HCT116 (cell line): ENCODE measurements at regions not wholly inside any gene's neighbourhood (a gene's known extent, or its start where the extent isn't known, plus 50 kb on each side); places are given as distances from the start of the nearest gene placed in this dataset.

Source experiments
- CBX3 ChIP-seq: IDR thresholded peaks from 2 replicates; pipeline ENCODE4 v1.6.1; 2012; ENCODE audit warnings: low read depth
- EZH2 ChIP-seq: fragments of 200-600 bp; sonication (generic); IDR thresholded peaks from 2 replicates; pipeline ENCODE4 v1.6.1; 2017; ENCODE audit warnings: antibody characterized with exemption, mixed run types
- FOSL1 ChIP-seq: IDR thresholded peaks from 2 replicates; pipeline ENCODE4 v1.6.1; 2012; ENCODE audit warnings: low read depth
- POLR2A ChIP-seq: IDR thresholded peaks from 2 replicates; pipeline ENCODE4 v1.7.0; 2011; ENCODE audit warnings: borderline replicate concordance; ENCODE audit not compliant: insufficient read depth, insufficient read length; ENCODE audit errors: extremely low read depth
- SIN3A ChIP-seq: IDR thresholded peaks from 2 replicates; pipeline ENCODE4 v1.6.1; 2012; ENCODE audit warnings: low read depth
- ZNF274 ChIP-seq: fragments of 200-500 bp; sonication (Bioruptor generic); IDR thresholded peaks from 2 replicates; pipeline ENCODE4 v1.6.1; 2014; ENCODE audit warnings: mild to moderate bottlenecking, low read depth, low read length, inconsistent platforms
- TF ChIP-seq, protein P1 (sequence below): IDR thresholded peaks from 2 replicates; pipeline ENCODE4 v1.6.1; 2012
- TF ChIP-seq, protein P2 (sequence below), 3 experiments: fragments of 200-600 bp in 1 of 3; sonication (generic) in 1 of 3; IDR thresholded peaks in 2 of 3; conservative IDR thresholded peaks in 1 of 3; 2 replicates each; pipeline ENCODE4 v1.5.1; 2012 to 2017; ENCODE audit warnings: low read depth in 2 of 3, low read length in 2 of 3, antibody characterized with exemption in 1 of 3, borderline replicate concordance in 1 of 3, control low read depth in 1 of 3, mild to moderate bottlenecking in 1 of 3, mixed read lengths in 1 of 3, mixed run types in 1 of 3, moderate library complexity in 1 of 3; ENCODE audit not compliant: insufficient read depth in 1 of 3

- TF ChIP-seq, protein P1, sequence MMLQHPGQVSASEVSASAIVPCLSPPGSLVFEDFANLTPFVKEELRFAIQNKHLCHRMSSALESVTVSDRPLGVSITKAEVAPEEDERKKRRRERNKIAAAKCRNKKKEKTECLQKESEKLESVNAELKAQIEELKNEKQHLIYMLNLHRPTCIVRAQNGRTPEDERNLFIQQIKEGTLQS = no peak
- TF ChIP-seq, protein P2, sequence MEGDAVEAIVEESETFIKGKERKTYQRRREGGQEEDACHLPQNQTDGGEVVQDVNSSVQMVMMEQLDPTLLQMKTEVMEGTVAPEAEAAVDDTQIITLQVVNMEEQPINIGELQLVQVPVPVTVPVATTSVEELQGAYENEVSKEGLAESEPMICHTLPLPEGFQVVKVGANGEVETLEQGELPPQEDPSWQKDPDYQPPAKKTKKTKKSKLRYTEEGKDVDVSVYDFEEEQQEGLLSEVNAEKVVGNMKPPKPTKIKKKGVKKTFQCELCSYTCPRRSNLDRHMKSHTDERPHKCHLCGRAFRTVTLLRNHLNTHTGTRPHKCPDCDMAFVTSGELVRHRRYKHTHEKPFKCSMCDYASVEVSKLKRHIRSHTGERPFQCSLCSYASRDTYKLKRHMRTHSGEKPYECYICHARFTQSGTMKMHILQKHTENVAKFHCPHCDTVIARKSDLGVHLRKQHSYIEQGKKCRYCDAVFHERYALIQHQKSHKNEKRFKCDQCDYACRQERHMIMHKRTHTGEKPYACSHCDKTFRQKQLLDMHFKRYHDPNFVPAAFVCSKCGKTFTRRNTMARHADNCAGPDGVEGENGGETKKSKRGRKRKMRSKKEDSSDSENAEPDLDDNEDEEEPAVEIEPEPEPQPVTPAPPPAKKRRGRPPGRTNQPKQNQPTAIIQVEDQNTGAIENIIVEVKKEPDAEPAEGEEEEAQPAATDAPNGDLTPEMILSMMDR (IDR thresholded peaks at IDR 0.05 in 2 of 3, conservative IDR thresholded peaks at IDR 0.05 in 1 of 3; ENCODE audit: borderline replicate concordance in 1 of 3, insufficient read depth in 1 of 3, low read depth in 2 of 3, low read length in 2 of 3) = no peak
- no peak for TF ChIP-seq FOSL1
- TF ChIP-seq ZNF274 = no peak
- TF ChIP-seq POLR2A = no peak
- TF ChIP-seq SIN3A = no peak
- TF ChIP-seq CBX3 = no peak
- TF ChIP-seq EZH2 = no peak
Measured at GRCh38 chr6:104050455-104050854, 809.3 kb downstream of the HACE1 start.
